ENCODE measurements at regions not wholly inside any gene's neighbourhood (a gene's known extent, or its start where the extent isn't known, plus 50 kb on each side); places are given as distances from the start of the nearest gene placed in this dataset.

DNA sequence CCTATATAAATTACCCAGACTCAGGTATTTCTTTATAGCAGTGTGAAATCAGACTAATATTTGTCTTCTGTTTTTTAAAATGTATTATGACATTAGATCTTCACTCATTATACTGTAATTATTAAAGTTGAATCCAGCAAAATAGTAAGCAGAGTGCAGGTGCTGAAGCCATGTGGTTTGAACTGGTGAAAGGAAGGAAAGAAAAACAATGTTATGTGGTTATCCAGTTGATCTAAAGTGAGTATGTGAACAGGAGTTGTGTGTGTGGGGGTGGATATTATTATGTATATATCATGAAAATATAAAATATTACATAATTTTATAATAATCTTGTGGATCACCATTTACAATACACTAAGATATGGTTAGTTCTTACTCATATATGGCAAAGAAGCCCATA lies 593.7 kb downstream of the SEMA5A start:
- peaks cover 0 to 5% (median 0%) of the 10 kb centered on the region in 8 donors for H3K9me3 ChIP-seq
- H3K27me3 ChIP-seq (replicated peaks in 1 of 7), result no peaks in the 10 kb centered on the region
- no peaks in the 10 kb centered on the region for H3K4me1 ChIP-seq
- DNase-seq, result no peak
- no peaks in the 10 kb centered on the region for H3K36me3 ChIP-seq
- no peak overlapping the region for H3K27ac ChIP-seq
- TF ChIP-seq, protein P1, sequence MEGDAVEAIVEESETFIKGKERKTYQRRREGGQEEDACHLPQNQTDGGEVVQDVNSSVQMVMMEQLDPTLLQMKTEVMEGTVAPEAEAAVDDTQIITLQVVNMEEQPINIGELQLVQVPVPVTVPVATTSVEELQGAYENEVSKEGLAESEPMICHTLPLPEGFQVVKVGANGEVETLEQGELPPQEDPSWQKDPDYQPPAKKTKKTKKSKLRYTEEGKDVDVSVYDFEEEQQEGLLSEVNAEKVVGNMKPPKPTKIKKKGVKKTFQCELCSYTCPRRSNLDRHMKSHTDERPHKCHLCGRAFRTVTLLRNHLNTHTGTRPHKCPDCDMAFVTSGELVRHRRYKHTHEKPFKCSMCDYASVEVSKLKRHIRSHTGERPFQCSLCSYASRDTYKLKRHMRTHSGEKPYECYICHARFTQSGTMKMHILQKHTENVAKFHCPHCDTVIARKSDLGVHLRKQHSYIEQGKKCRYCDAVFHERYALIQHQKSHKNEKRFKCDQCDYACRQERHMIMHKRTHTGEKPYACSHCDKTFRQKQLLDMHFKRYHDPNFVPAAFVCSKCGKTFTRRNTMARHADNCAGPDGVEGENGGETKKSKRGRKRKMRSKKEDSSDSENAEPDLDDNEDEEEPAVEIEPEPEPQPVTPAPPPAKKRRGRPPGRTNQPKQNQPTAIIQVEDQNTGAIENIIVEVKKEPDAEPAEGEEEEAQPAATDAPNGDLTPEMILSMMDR (IDR thresholded peaks at IDR 0.05 in 8 of 11, conservative IDR thresholded peaks at IDR 0.05 in 3 of 11), result no peak
- TF ChIP-seq POLR2A (IDR thresholded peaks at IDR 0.05) (no peak), POLR2AphosphoS5 (IDR thresholded peaks at IDR 0.05) (no peak)
- H3K4me3 ChIP-seq, result no peak overlapping the region
- intact Hi-C loops (cut with DNase I; ENCODE audit: low total_unique reads), result no loop called here

DNA sequence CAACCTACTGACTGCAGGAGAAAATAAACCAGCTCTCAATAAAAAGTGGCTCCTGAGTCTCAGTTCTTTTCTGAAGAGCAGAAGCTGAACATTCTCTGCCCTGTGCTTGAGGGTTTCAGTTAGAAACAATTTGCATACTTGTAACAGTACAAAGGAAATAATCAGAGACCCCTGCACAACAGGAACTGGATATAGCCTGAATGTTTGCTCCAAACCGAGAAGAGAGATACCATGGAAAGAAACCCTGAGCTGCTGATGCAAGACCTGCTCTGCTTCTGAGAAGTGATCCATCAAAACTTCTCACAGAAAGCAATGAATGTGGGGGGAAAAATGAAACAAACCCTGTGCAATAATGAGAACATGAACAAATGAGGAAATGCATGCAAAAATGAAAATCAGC lies 592.9 kb downstream of the SEMA5A start:
- Histone ChIP-seq H3K9me3 (peaks cover 0 to 5% (median 0%) of the 10 kb centered on the region in 8 donors), H3K4me3 (no peak overlapping the region), H3K36me3 (no peaks in the 10 kb centered on the region), H3K27me3 (replicated peaks in 1 of 7) (no peaks in the 10 kb centered on the region), H3K27ac (no peak overlapping the region), H3K4me1 (no peaks in the 10 kb centered on the region)
- TF ChIP-seq, protein P1 (IDR thresholded peaks at IDR 0.05 in 8 of 11, conservative IDR thresholded peaks at IDR 0.05 in 3 of 11), result no peak
- TF ChIP-seq POLR2AphosphoS5 (IDR thresholded peaks at IDR 0.05) (no peak), POLR2A (IDR thresholded peaks at IDR 0.05) (no peak)
- no peak for DNase-seq
- intact Hi-C loops (cut with DNase I; ENCODE audit: low total_unique reads), result no loop called here
- 5 to 31% (median 15%) methylated on average over 1 of the region's 1 CpG for WGBS, 5 donors

DNA sequence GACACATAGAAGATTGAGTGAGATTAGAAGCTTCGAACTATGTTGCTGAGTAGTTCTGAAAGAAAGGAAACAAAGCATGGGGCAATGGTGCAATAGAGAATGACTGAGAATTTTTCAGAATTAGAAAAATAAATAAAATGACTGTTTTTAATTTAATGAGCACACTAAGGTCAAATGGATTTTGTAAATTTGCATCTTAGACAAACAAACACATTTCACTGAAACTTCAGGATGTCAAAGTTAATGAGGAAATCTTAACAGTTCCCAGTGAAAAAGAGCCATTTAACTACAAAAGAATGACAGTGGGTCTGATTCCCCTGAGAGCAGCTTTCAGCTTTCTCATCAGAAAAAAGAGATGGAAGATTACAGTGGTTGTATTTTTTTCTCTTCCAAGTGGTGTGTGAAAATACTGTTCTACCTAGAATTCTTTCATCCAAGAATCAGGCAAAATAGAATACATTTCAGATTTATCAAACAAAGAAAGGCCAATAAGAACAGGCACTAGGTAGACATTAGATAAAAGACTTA lies 591.9 kb downstream of the SEMA5A start:
- DNase-seq, result no peak
- WGBS, 5 donors, result 55 to 83% (median 68%) methylated on average over 1 of the region's 1 CpG
- no peak overlapping the region for H3K4me3 ChIP-seq
- intact Hi-C loops (cut with DNase I; ENCODE audit: low total_unique reads), result no loop called here
- no peak overlapping the region for H3K27ac ChIP-seq
- TF ChIP-seq POLR2AphosphoS5 (IDR thresholded peaks at IDR 0.05), result no peak
- H3K27me3 ChIP-seq (replicated peaks in 1 of 7), result no peaks in the 10 kb centered on the region
- peaks cover 0 to 5% (median 0%) of the 10 kb centered on the region in 8 donors for H3K9me3 ChIP-seq
- H3K36me3 ChIP-seq, result no peaks in the 10 kb centered on the region
- H3K4me1 ChIP-seq, result no peaks in the 10 kb centered on the region

DNA sequence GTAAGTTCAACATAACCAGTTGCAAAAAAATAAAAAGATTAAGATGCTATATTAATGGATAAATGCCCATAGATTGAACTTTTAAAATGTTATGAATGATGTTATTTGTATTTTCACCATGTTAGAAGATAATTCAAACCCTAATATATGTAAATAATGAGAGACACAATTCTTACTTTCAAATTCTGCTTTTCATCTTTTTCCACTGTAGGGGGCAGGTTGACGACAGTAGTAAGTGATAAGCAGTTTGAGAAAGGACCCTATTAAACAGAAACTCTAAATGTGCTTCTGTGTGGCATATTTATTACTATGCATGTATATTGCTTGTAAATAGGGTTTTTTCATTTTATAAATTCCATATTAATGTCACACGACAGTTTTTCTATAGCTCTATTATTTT lies 591.1 kb downstream of the SEMA5A start:
- no peak for DNase-seq
- Histone ChIP-seq H3K27me3 (replicated peaks in 1 of 7) (no peaks in the 10 kb centered on the region), H3K27ac (no peak overlapping the region), H3K4me1 (no peaks in the 10 kb centered on the region), H3K9me3 (no peaks in the 10 kb centered on the region), H3K36me3 (no peaks in the 10 kb centered on the region), H3K4me3 (no peak overlapping the region)
- TF ChIP-seq POLR2A (IDR thresholded peaks at IDR 0.05), result no peak
- no peak for TF ChIP-seq POLR2AphosphoS5 (IDR thresholded peaks at IDR 0.05)
- TF ChIP-seq, protein P1 (IDR thresholded peaks at IDR 0.05 in 8 of 11, conservative IDR thresholded peaks at IDR 0.05 in 3 of 11), result no peak
- intact Hi-C loops (cut with DNase I; ENCODE audit: low total_unique reads), result no loop called here
- 30 to 64% (median 58%) methylated on average over 2 of the region's 2 CpGs for WGBS, 5 donors

DNA sequence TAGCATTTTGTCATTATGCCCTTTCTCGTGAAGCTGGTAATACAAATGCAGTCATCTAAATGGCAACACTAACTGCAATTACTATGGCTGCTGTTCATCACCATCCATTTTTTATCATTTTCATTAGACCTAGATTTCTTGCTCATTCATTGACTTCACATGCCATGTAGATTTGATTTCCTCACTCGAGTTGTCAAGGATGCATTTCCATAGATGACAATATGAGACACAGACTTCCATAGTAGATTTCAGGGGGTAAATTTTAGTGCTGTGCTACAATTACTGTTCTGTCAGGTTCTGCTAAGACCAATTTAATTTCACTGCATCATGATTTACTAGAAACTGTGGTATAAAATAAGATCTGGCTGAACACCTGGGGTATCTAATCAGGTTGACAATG lies 589.2 kb downstream of the SEMA5A start:
- intact Hi-C loops (cut with DNase I; ENCODE audit: low total_unique reads), result no loop called here
- H3K36me3 ChIP-seq, result no peaks in the 10 kb centered on the region
- no peaks in the 10 kb centered on the region for H3K27me3 ChIP-seq (replicated peaks in 1 of 7)
- 79 to 89% (median 86%) methylated on average over 2 of the region's 2 CpGs for WGBS, 5 donors
- no peak for TF ChIP-seq POLR2A (IDR thresholded peaks at IDR 0.05)
- TF ChIP-seq, protein P1 (IDR thresholded peaks at IDR 0.05 in 8 of 11, conservative IDR thresholded peaks at IDR 0.05 in 3 of 11), result no peak
- TF ChIP-seq POLR2AphosphoS5 (IDR thresholded peaks at IDR 0.05), result no peak
- no peak for DNase-seq
- no peaks in the 10 kb centered on the region for H3K4me1 ChIP-seq
- H3K4me3 ChIP-seq, result no peak overlapping the region
- H3K9me3 ChIP-seq, result no peaks in the 10 kb centered on the region
- H3K27ac ChIP-seq, result no peak overlapping the region
